ENCODE measurements at regions not wholly inside any gene's neighbourhood (a gene's known extent, or its start where the extent isn't known, plus 50 kb on each side); places are given as distances from the start of the nearest gene placed in this dataset.

DNA sequence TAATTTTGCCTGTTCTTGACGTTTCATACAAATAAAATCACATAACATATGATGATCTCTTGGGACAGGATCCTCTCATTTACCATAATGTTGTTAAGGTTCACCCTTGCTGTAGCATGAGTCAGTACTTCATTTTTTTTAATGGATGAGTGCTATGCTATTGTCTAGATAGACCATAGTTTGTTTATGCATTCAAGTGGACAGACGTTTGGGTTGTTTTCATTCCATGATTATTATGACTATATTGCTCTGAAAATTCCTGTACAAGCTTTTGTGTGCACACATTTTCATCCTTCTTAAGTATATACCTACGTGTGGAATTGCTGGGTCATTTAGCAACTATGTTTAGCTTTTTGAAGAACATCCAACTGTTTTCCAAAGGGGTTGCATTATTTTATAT, 325.6 kb upstream of the TMEM132C start:
- no peak for DNase-seq (ENCODE audit: low spot score)
- Histone ChIP-seq H3K27me3 (replicated peaks; ENCODE audit: insufficient read depth) (no peaks in the 10 kb centered on the region), H3K4me3 (no peak overlapping the region), H3K27ac (no peak overlapping the region), H3K9me3 (no peaks in the 10 kb centered on the region), H3K36me3 (no peaks in the 10 kb centered on the region), H3K4me1 (ENCODE audit: control insufficient read depth in 1 of 2, low read depth in 2 of 2) (no peaks in the 10 kb centered on the region)
- TF ChIP-seq, protein P1, sequence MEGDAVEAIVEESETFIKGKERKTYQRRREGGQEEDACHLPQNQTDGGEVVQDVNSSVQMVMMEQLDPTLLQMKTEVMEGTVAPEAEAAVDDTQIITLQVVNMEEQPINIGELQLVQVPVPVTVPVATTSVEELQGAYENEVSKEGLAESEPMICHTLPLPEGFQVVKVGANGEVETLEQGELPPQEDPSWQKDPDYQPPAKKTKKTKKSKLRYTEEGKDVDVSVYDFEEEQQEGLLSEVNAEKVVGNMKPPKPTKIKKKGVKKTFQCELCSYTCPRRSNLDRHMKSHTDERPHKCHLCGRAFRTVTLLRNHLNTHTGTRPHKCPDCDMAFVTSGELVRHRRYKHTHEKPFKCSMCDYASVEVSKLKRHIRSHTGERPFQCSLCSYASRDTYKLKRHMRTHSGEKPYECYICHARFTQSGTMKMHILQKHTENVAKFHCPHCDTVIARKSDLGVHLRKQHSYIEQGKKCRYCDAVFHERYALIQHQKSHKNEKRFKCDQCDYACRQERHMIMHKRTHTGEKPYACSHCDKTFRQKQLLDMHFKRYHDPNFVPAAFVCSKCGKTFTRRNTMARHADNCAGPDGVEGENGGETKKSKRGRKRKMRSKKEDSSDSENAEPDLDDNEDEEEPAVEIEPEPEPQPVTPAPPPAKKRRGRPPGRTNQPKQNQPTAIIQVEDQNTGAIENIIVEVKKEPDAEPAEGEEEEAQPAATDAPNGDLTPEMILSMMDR (IDR thresholded peaks at IDR 0.05): no peak
- ATAC-seq (ENCODE audit: insufficient number of reproducible peaks, low FRiP score, low read depth): no peak

DNA sequence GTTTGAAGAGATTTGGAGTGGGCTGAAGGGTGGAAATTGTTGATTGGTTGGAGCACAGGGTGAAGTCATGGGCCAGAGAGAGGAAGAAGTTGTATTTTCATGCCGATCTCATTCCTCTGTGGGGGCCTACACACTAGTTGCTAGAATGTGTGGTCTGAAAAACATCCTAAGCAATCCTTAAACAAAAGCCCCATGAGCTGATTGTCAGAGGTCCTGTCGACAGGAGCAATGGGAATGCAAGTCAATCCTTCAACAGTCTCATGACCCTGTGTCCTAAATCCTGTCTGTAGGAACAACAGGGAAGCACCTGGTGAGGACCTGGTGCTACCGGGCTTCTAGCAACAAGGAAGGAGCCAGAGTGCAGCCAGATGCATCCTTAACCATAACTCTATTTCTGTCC, 324.0 kb upstream of the TMEM132C start:
- TF ChIP-seq, protein P1 (IDR thresholded peaks at IDR 0.05): no peak
- Histone ChIP-seq H3K27ac (no peak overlapping the region), H3K9me3 (no peaks in the 10 kb centered on the region), H3K4me3 (no peak overlapping the region), H3K27me3 (replicated peaks; ENCODE audit: insufficient read depth) (no peaks in the 10 kb centered on the region), H3K4me1 (ENCODE audit: control insufficient read depth in 1 of 2, low read depth in 2 of 2) (no peaks in the 10 kb centered on the region), H3K36me3 (no peaks in the 10 kb centered on the region)
- ATAC-seq (ENCODE audit: insufficient number of reproducible peaks, low FRiP score, low read depth): no peak
- DNase-seq (ENCODE audit: low spot score): no peak

DNA sequence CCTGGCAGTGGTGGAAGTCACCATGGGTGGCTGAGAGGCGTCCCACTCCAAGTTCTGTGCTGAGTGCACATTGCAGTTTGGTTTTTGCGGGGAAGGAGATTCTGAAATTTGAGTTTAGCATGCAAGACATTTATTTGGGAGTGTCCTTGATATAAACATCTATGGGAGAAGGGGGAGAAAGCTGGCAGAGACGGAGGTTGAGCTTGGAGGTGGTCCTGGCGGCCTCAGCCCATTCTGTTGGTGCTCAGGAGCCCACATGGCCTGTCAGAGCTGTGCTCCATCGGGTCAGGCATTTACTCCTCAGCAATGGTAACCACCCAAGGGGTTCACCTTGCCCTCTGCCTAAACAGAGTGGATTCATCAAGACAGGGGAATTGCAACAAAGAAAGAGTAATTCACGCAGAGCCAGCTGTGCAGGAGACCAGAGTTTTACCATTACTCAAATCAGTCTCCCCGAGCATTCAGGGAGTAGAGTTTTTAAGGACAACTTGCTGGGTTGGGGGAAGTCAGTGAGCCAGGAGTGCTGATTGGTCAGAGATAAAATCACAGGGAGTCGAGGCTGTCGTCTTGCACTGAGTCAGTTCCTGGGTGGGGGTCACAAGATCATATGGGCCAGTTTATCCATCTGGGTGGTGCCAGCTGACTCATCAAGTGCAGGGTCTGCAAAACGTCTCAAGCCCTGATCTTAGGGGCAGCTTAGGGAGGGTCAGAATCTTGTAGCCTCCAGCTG, 323.3 kb upstream of the TMEM132C start:
- TF ChIP-seq, protein P1 (IDR thresholded peaks at IDR 0.05): no peak
- H3K4me3 ChIP-seq: no peak overlapping the region
- H3K27me3 ChIP-seq (replicated peaks; ENCODE audit: insufficient read depth): no peaks in the 10 kb centered on the region
- no peaks in the 10 kb centered on the region for H3K36me3 ChIP-seq
- H3K27ac ChIP-seq: no peak overlapping the region
- no peaks in the 10 kb centered on the region for H3K9me3 ChIP-seq
- DNase-seq (ENCODE audit: low spot score): no peak
- no peak for ATAC-seq (ENCODE audit: insufficient number of reproducible peaks, low FRiP score, low read depth)
- H3K4me1 ChIP-seq (ENCODE audit: control insufficient read depth in 1 of 2, low read depth in 2 of 2): no peaks in the 10 kb centered on the region

DNA sequence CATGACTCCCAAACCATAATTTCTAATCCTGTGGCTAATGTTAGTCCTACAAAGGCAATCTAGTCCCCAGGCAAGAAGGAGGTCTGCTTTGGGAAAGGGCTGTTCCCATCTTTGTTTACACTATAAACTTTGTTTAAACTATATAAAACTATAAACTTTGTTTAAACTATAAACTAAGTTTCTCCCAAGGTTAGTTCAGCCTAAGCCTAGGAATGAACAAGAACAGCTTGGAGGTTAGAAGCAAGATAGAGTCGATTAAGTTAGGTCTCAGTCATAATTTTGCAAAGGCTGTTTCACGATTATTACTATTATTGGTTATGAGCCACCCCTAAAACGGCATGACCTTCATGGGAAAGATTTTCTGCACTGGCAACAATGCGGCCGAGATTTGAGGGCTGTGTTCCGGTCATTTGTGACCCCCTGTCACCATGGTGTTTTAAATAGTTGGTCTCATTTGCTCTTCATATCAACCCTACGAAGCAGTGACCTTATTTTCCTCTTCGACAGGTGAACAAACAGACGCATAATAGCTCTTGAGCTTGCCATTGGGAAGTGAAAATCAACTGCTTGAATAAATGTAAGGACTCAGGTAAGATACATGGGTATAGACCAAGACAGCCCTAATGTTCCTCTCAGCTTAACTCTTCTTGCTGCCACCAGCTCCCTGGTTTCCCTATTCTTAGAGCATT, 322.6 kb upstream of the TMEM132C start:
- no peak for ATAC-seq (ENCODE audit: insufficient number of reproducible peaks, low FRiP score, low read depth)
- no peak for DNase-seq (ENCODE audit: low spot score)
- no peaks in the 10 kb centered on the region for H3K9me3 ChIP-seq
- H3K27me3 ChIP-seq (replicated peaks; ENCODE audit: insufficient read depth): no peaks in the 10 kb centered on the region
- TF ChIP-seq, protein P1 (IDR thresholded peaks at IDR 0.05): no peak
- H3K4me3 ChIP-seq: no peak overlapping the region
- H3K4me1 ChIP-seq (ENCODE audit: control insufficient read depth in 1 of 2, low read depth in 2 of 2): no peaks in the 10 kb centered on the region
- H3K36me3 ChIP-seq: no peaks in the 10 kb centered on the region
- H3K27ac ChIP-seq: no peak overlapping the region

DNA sequence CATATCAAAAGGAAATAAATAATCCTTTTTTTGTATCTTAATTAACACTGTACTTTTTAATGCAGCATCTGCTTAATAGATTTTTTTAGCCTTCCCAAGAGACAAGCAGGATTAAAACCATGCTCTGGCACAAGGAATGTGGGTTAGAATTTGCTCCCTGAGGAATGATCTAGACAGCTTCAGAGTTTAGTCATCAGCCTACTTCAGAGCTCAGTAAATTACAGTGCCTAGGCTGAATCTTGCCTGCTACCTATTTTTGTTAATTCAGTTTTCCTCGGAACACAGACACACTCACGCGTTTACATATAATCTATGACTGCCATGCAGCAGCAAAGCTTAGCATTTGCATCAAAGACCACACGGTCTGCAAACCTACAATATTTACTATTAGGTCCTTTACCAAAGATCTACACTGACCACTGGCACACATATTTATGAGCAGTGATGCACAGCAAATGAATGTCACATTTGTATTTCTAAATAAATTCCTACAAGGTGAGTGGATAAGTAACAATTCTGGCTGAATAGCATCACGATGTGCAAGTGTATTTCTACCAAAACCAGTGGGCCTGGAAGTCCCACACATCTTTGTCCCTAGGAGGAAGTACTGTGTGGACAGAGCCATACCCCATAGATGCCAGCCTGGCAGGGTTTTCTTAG, 309.8 kb upstream of the TMEM132C start:
- TF ChIP-seq, protein P1 (IDR thresholded peaks at IDR 0.05): no peak
- ATAC-seq (ENCODE audit: insufficient number of reproducible peaks, low FRiP score, low read depth) (no peak), DNase-seq (ENCODE audit: low spot score) (no peak)
- Histone ChIP-seq H3K4me1 (ENCODE audit: control insufficient read depth in 1 of 2, low read depth in 2 of 2) (peaks cover 0 to 5% of the 10 kb centered on the region in 2 donors), H3K4me3 (no peak overlapping the region), H3K36me3 (no peaks in the 10 kb centered on the region), H3K27ac (no peak overlapping the region), H3K27me3 (replicated peaks; ENCODE audit: insufficient read depth) (no peaks in the 10 kb centered on the region), H3K9me3 (no peaks in the 10 kb centered on the region)
